ENCODE measurements at regions not wholly inside any gene's neighbourhood (a gene's known extent, or its start where the extent isn't known, plus 50 kb on each side); places are given as distances from the start of the nearest gene placed in this dataset.

DNA sequence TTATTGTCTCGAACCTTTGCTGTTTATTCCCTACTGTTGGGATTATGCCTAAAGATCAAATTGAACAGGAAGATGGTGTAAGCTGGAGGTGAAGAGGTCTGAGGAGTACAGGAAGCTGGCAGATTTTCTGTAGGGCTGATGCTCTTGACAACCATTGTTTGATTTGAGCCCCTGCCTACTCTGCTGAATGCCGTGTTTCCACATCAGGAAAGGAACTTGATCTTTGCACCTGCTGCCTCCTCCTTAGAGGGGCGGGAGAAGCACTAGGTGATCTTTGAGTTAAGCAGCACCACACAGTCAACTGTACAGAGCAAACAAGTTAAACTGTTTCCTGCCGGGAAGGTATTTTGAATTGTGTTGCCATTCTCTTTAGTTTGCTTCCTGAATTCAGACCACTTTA, 364.6 kb upstream of the EPHA6 start:
- Histone ChIP-seq H3K4me3 (ENCODE audit: low read depth, low read length) (no peak overlapping the region), H3K4me1 (no peaks in the 10 kb centered on the region), H3K9me3 (no peaks in the 10 kb centered on the region), H3K27me3 (replicated peaks; ENCODE audit: control insufficient read depth, insufficient read depth, low read length) (no peaks in the 10 kb centered on the region), H3K36me3 (ENCODE audit: control insufficient read depth, insufficient read depth, low read length) (no peaks in the 10 kb centered on the region)
- intact Hi-C loops (cut with micrococcal nuclease; ENCODE audit: unreplicated experiment), result no loop called here
- Mint-ChIP-seq H3K4me3 (ENCODE audit: unreplicated experiment) (no peak overlapping the region), H3K4me1 (ENCODE audit: low read depth, unreplicated experiment) (peaks cover 7% of the 10 kb centered on the region), H3K36me3 (ENCODE audit: insufficient read depth, unreplicated experiment) (no peaks in the 10 kb centered on the region), H3K9me3 (ENCODE audit: unreplicated experiment) (no peaks in the 10 kb centered on the region), H3K27ac (ENCODE audit: unreplicated experiment) (no peak overlapping the region), H3K27me3 (ENCODE audit: insufficient read depth, unreplicated experiment) (no peaks in the 10 kb centered on the region)
- POLR2A ChIA-PET, result no interaction called here
- CTCF ChIA-PET, result no interaction called here
- TF ChIP-seq, protein P1, sequence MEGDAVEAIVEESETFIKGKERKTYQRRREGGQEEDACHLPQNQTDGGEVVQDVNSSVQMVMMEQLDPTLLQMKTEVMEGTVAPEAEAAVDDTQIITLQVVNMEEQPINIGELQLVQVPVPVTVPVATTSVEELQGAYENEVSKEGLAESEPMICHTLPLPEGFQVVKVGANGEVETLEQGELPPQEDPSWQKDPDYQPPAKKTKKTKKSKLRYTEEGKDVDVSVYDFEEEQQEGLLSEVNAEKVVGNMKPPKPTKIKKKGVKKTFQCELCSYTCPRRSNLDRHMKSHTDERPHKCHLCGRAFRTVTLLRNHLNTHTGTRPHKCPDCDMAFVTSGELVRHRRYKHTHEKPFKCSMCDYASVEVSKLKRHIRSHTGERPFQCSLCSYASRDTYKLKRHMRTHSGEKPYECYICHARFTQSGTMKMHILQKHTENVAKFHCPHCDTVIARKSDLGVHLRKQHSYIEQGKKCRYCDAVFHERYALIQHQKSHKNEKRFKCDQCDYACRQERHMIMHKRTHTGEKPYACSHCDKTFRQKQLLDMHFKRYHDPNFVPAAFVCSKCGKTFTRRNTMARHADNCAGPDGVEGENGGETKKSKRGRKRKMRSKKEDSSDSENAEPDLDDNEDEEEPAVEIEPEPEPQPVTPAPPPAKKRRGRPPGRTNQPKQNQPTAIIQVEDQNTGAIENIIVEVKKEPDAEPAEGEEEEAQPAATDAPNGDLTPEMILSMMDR (IDR thresholded peaks at IDR 0.05; ENCODE audit: insufficient read depth in 1 of 2, low read depth in 1 of 2, low read length in 1 of 2, severe bottlenecking in 1 of 2, unreplicated experiment in 1 of 2), result no peak
- peak in 1 of 2 experiments; percentile 15 for DNase-seq
- BruUV-seq (replicated peaks), result no TSS peak

DNA sequence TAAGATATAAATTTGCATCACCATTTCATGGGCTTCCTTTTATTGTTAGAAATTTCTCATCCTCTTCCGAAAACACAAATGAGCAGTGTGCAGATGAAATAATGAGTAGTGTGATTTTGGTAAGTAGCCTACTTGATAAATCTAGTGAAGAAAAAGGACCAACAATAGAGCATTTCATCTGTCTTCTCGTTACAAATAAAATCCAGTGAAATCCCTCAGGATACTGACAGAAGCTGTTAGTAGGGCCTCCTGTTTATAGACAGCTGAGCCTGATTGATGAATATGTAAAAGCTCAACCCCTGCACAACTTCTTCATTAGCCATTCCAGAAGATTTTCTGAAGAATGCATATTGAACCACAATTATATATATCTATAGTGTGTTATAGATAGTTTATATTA, 363.7 kb upstream of the EPHA6 start:
- CTCF ChIA-PET, result no interaction called here
- H3K36me3 Mint-ChIP-seq (ENCODE audit: insufficient read depth, unreplicated experiment), result no peaks in the 10 kb centered on the region
- H3K4me3 ChIP-seq (ENCODE audit: low read depth, low read length), result no peak overlapping the region
- H3K9me3 Mint-ChIP-seq (ENCODE audit: unreplicated experiment), result no peaks in the 10 kb centered on the region
- POLR2A ChIA-PET, result no interaction called here
- no peaks in the 10 kb centered on the region for H3K36me3 ChIP-seq (ENCODE audit: control insufficient read depth, insufficient read depth, low read length)
- DNase-seq, result no peak
- H3K9me3 ChIP-seq, result no peaks in the 10 kb centered on the region
- H3K27ac Mint-ChIP-seq (ENCODE audit: unreplicated experiment), result no peak overlapping the region
- H3K4me1 Mint-ChIP-seq (ENCODE audit: low read depth, unreplicated experiment), result peaks cover 7% of the 10 kb centered on the region
- no peak overlapping the region for H3K4me3 Mint-ChIP-seq (ENCODE audit: unreplicated experiment)
- no peaks in the 10 kb centered on the region for H3K27me3 Mint-ChIP-seq (ENCODE audit: insufficient read depth, unreplicated experiment)
- intact Hi-C loops (cut with micrococcal nuclease; ENCODE audit: unreplicated experiment), result no loop called here
- no TSS peak for BruUV-seq (replicated peaks)
- TF ChIP-seq, protein P1 (IDR thresholded peaks at IDR 0.05; ENCODE audit: insufficient read depth in 1 of 2, low read depth in 1 of 2, low read length in 1 of 2, severe bottlenecking in 1 of 2, unreplicated experiment in 1 of 2), result no peak
- H3K4me1 ChIP-seq, result no peaks in the 10 kb centered on the region
- no peaks in the 10 kb centered on the region for H3K27me3 ChIP-seq (replicated peaks; ENCODE audit: control insufficient read depth, insufficient read depth, low read length)

DNA sequence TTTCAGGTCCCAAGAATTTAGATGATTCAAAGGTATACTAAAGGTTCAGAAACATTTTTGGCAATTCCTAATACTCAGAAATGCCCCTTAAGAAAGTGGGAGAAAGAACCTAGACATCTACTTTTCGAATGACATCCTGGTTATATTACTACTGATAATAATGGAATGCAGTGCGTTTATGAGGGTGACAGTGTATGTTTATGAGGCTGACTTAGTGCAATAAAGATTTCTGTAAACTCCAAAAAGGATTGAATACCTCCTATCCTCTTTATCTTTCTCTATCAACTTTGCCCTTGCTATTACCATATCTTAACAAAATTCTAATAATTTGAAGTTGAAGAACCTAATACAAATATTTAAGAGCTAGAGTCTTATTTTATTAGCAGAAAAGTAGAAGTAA, 348.9 kb upstream of the EPHA6 start:
- no peaks in the 10 kb centered on the region for H3K36me3 Mint-ChIP-seq (ENCODE audit: insufficient read depth, unreplicated experiment)
- TF ChIP-seq, protein P1 (IDR thresholded peaks at IDR 0.05; ENCODE audit: insufficient read depth in 1 of 2, low read depth in 1 of 2, low read length in 1 of 2, severe bottlenecking in 1 of 2, unreplicated experiment in 1 of 2), result no peak
- POLR2A ChIA-PET, result no interaction called here
- H3K4me3 Mint-ChIP-seq (ENCODE audit: unreplicated experiment), result no peak overlapping the region
- no peaks in the 10 kb centered on the region for H3K9me3 ChIP-seq
- H3K27ac Mint-ChIP-seq (ENCODE audit: unreplicated experiment), result no peak overlapping the region
- BruUV-seq (replicated peaks), result no TSS peak
- H3K27me3 Mint-ChIP-seq (ENCODE audit: insufficient read depth, unreplicated experiment), result no peaks in the 10 kb centered on the region
- CTCF ChIA-PET, result no interaction called here
- H3K4me1 ChIP-seq, result no peaks in the 10 kb centered on the region
- H3K4me1 Mint-ChIP-seq (ENCODE audit: low read depth, unreplicated experiment), result no peaks in the 10 kb centered on the region
- intact Hi-C loops (cut with micrococcal nuclease; ENCODE audit: unreplicated experiment), result no loop called here
- no peaks in the 10 kb centered on the region for H3K36me3 ChIP-seq (ENCODE audit: control insufficient read depth, insufficient read depth, low read length)
- no peak overlapping the region for H3K4me3 ChIP-seq (ENCODE audit: low read depth, low read length)
- no peak for DNase-seq
- no peaks in the 10 kb centered on the region for H3K27me3 ChIP-seq (replicated peaks; ENCODE audit: control insufficient read depth, insufficient read depth, low read length)
- H3K9me3 Mint-ChIP-seq (ENCODE audit: unreplicated experiment), result no peaks in the 10 kb centered on the region

All from Caco-2 (cell line).